ENCODE measurements at regions not wholly inside any gene's neighbourhood (a gene's known extent, or its start where the extent isn't known, plus 50 kb on each side); places are given as distances from the start of the nearest gene placed in this dataset.

- no peak for TF ChIP-seq CTCF (IDR thresholded peaks at IDR 0.05; ENCODE audit: low read depth, low read length, poor library complexity, severe bottlenecking)
- no peak for TF ChIP-seq EZH2phosphoT487 (IDR thresholded peaks at IDR 0.05; ENCODE audit: borderline replicate concordance, low read length)
These were observed 286.1 kb downstream of the RAB38 start for GRCh38 chr11:87889126-87889525.
